Natural killer cell treated with Interleukin-12 subunit alpha and Interleukin-12 subunit beta and Interleukin-15 and Interleukin-18, amount 100 ng/mL, for 72 hours (primary cell): ENCODE measurements at regions not wholly inside any gene's neighbourhood (a gene's known extent, or its start where the extent isn't known, plus 50 kb on each side); places are given as distances from the start of the nearest gene placed in this dataset.

Experiments used
- ATAC-seq, 2 donors: fragments of 150-1000 bp; cut with Tn5 transposase in 1 of 2; sonication (Bioruptor Pico), chemical (Tn5 transposase) in 1 of 2; 2 replicates each; pipeline ENCODE4 v1.10.0; 2021
- DNase-seq: peaks from one replicate; pipeline ENCODE4 v3.0.0; 2022; ENCODE audit warnings: low spot score
- H3K27ac Mint-ChIP-seq, 2 donors: 1 replicate in 1 of 2; 2 replicates in 1 of 2; pipeline ENCODE4 v1.8.0; 2022; ENCODE audit warnings: mixed read lengths in 2 of 2, mild to moderate bottlenecking in 1 of 2, moderate library complexity in 1 of 2
- H3K27me3 Mint-ChIP-seq, 2 donors: 1 replicate in 1 of 2; 2 replicates in 1 of 2; pipeline ENCODE4 v1.8.0; 2022; ENCODE audit warnings: mixed read lengths in 2 of 2
- H3K36me3 Mint-ChIP-seq: one replicate; pipeline ENCODE4 v1.8.0; 2022; ENCODE audit warnings: mixed read lengths
- H3K4me1 Mint-ChIP-seq, 2 donors: 1 replicate in 1 of 2; 2 replicates in 1 of 2; pipeline ENCODE4 v1.8.0; 2022; ENCODE audit warnings: low read depth in 2 of 2, mixed read lengths in 2 of 2, mild to moderate bottlenecking in 1 of 2
- H3K4me3 Mint-ChIP-seq: one replicate; pipeline ENCODE4 v1.8.0; 2022; ENCODE audit warnings: mixed read lengths
- H3K9me3 Mint-ChIP-seq: 2 replicates; pipeline ENCODE4 v1.8.0; 2022; ENCODE audit warnings: mixed read lengths

GRCh38 chr4:28149762-28150161 is 1289.1 kb downstream of the STIM2 start:
- H3K27me3 Mint-ChIP-seq: no peaks in the 10 kb centered on the region
- DNase-seq: no peak
- H3K4me3 Mint-ChIP-seq: no peak overlapping the region
- H3K9me3 Mint-ChIP-seq: peaks cover 14% of the 10 kb centered on the region
- ATAC-seq: no peak
- H3K4me1 Mint-ChIP-seq: no peaks in the 10 kb centered on the region
- H3K36me3 Mint-ChIP-seq: no peaks in the 10 kb centered on the region
- no peak overlapping the region for H3K27ac Mint-ChIP-seq

- H3K9me3 Mint-ChIP-seq: peaks cover 11% of the 10 kb centered on the region
- no peak for ATAC-seq
- no peaks in the 10 kb centered on the region for H3K27me3 Mint-ChIP-seq
- no peak overlapping the region for H3K27ac Mint-ChIP-seq
- DNase-seq: no peak
- H3K4me3 Mint-ChIP-seq: no peak overlapping the region
- peaks cover 2% of the 10 kb centered on the region for H3K36me3 Mint-ChIP-seq
- no peaks in the 10 kb centered on the region for H3K4me1 Mint-ChIP-seq
Observed at GRCh38 chr4:28151314-28151713, 1290.7 kb downstream of the STIM2 start.

GRCh38 chr4:28167411-28167810 is 1306.8 kb downstream of the STIM2 start:
- H3K4me1 Mint-ChIP-seq: no peaks in the 10 kb centered on the region
- no peaks in the 10 kb centered on the region for H3K27me3 Mint-ChIP-seq
- no peaks in the 10 kb centered on the region for H3K36me3 Mint-ChIP-seq
- DNase-seq: no peak
- H3K27ac Mint-ChIP-seq: no peak overlapping the region
- H3K4me3 Mint-ChIP-seq: no peak overlapping the region
- H3K9me3 Mint-ChIP-seq: peaks cover 18% of the 10 kb centered on the region
- no peak for ATAC-seq

GRCh38 chr4:28176942-28177341 is 1316.3 kb downstream of the STIM2 start:
- no peaks in the 10 kb centered on the region for H3K27me3 Mint-ChIP-seq
- H3K4me1 Mint-ChIP-seq: no peaks in the 10 kb centered on the region
- peaks cover 9% of the 10 kb centered on the region for H3K9me3 Mint-ChIP-seq
- H3K4me3 Mint-ChIP-seq: no peak overlapping the region
- ATAC-seq: no peak
- no peak for DNase-seq
- H3K27ac Mint-ChIP-seq: no peak overlapping the region
- H3K36me3 Mint-ChIP-seq: no peaks in the 10 kb centered on the region

GRCh38 chr4:28177641-28178040 is 1317.0 kb downstream of the STIM2 start:
- Mint-ChIP-seq H3K36me3 (no peaks in the 10 kb centered on the region), H3K4me3 (no peak overlapping the region), H3K27ac (no peak overlapping the region), H3K9me3 (peaks cover 9% of the 10 kb centered on the region), H3K27me3 (no peaks in the 10 kb centered on the region), H3K4me1 (no peaks in the 10 kb centered on the region)
- ATAC-seq (no peak), DNase-seq (no peak)

- no peak for ATAC-seq
- Mint-ChIP-seq H3K9me3 (peaks cover 14% of the 10 kb centered on the region), H3K36me3 (no peaks in the 10 kb centered on the region), H3K27me3 (no peaks in the 10 kb centered on the region), H3K4me3 (no peak overlapping the region), H3K27ac (no peak overlapping the region), H3K4me1 (no peaks in the 10 kb centered on the region)
- DNase-seq: no peak
Observed at GRCh38 chr4:28179126-28179525, 1318.5 kb downstream of the STIM2 start.

- DNase-seq (no peak), ATAC-seq (no peak)
- no peak overlapping the region for H3K27ac Mint-ChIP-seq
- no peak overlapping the region for H3K4me3 Mint-ChIP-seq
- H3K9me3 Mint-ChIP-seq: peaks cover 7% of the 10 kb centered on the region
- H3K27me3 Mint-ChIP-seq: no peaks in the 10 kb centered on the region
- H3K36me3 Mint-ChIP-seq: no peaks in the 10 kb centered on the region
- H3K4me1 Mint-ChIP-seq: no peaks in the 10 kb centered on the region
Observed at GRCh38 chr4:28209371-28209924, 1348.8 kb downstream of the STIM2 start.

GRCh38 chr4:28211676-28212470 is 1351.2 kb downstream of the STIM2 start:
- Mint-ChIP-seq H3K4me3 (no peak overlapping the region), H3K4me1 (no peaks in the 10 kb centered on the region), H3K27ac (no peak overlapping the region), H3K27me3 (no peaks in the 10 kb centered on the region), H3K9me3 (peaks cover 9% of the 10 kb centered on the region), H3K36me3 (no peaks in the 10 kb centered on the region)
- DNase-seq (no peak), ATAC-seq (no peak)

- Mint-ChIP-seq H3K36me3 (no peaks in the 10 kb centered on the region), H3K27ac (no peak overlapping the region), H3K9me3 (peaks cover 15% of the 10 kb centered on the region), H3K4me1 (no peaks in the 10 kb centered on the region), H3K27me3 (no peaks in the 10 kb centered on the region), H3K4me3 (no peak overlapping the region)
- DNase-seq: no peak
- ATAC-seq: no peak
Observed at GRCh38 chr4:28221536-28221935, 1360.9 kb downstream of the STIM2 start.

- Mint-ChIP-seq H3K27ac (no peak overlapping the region), H3K36me3 (no peaks in the 10 kb centered on the region), H3K4me3 (no peak overlapping the region), H3K9me3 (peaks cover 18% of the 10 kb centered on the region), H3K4me1 (no peaks in the 10 kb centered on the region), H3K27me3 (no peaks in the 10 kb centered on the region)
- ATAC-seq (no peak), DNase-seq (no peak)
Observed at GRCh38 chr4:28225050-28225449, 1364.4 kb downstream of the STIM2 start.

- Mint-ChIP-seq H3K9me3 (peaks cover 18% of the 10 kb centered on the region), H3K4me1 (no peaks in the 10 kb centered on the region), H3K36me3 (no peaks in the 10 kb centered on the region), H3K4me3 (no peak overlapping the region), H3K27ac (no peak overlapping the region), H3K27me3 (no peaks in the 10 kb centered on the region)
- DNase-seq: no peak
- ATAC-seq: no peak
Observed at GRCh38 chr4:28225689-28226353, 1365.2 kb downstream of the STIM2 start.

- no peak overlapping the region for H3K27ac Mint-ChIP-seq
- ATAC-seq (no peak), DNase-seq (no peak)
- no peaks in the 10 kb centered on the region for H3K4me1 Mint-ChIP-seq
- no peaks in the 10 kb centered on the region for H3K36me3 Mint-ChIP-seq
- H3K27me3 Mint-ChIP-seq: no peaks in the 10 kb centered on the region
- H3K9me3 Mint-ChIP-seq: peaks cover 14% of the 10 kb centered on the region
- H3K4me3 Mint-ChIP-seq: no peak overlapping the region
Observed at GRCh38 chr4:28226962-28227361, 1366.3 kb downstream of the STIM2 start.

GRCh38 chr4:28227764-28228163 is 1367.1 kb downstream of the STIM2 start:
- no peaks in the 10 kb centered on the region for H3K4me1 Mint-ChIP-seq
- no peaks in the 10 kb centered on the region for H3K36me3 Mint-ChIP-seq
- DNase-seq (no peak), ATAC-seq (no peak)
- H3K27ac Mint-ChIP-seq: no peak overlapping the region
- peaks cover 11% of the 10 kb centered on the region for H3K9me3 Mint-ChIP-seq
- no peaks in the 10 kb centered on the region for H3K27me3 Mint-ChIP-seq
- no peak overlapping the region for H3K4me3 Mint-ChIP-seq
